Mesothelial cell of epicardium (in vitro differentiated cells): ENCODE measurements at regions not wholly inside any gene's neighbourhood (a gene's known extent, or its start where the extent isn't known, plus 50 kb on each side); places are given as distances from the start of the nearest gene placed in this dataset.

Source experiments
- DNase-seq, 2 experiments: peaks; one replicate each; pipeline ENCODE4 v3.0.0; 2021; ENCODE audit warnings: low spot score in 2 of 2; ENCODE audit not compliant: unreplicated experiment in 2 of 2
- H3K27ac Mint-ChIP-seq: 2 replicates; pipeline ENCODE4 v1.8.0; 2021; ENCODE audit warnings: mixed read lengths
- H3K27me3 Mint-ChIP-seq: 2 replicates; pipeline ENCODE4 v1.8.0; 2021; ENCODE audit warnings: low read depth, mixed read lengths
- H3K36me3 Mint-ChIP-seq: 2 replicates; pipeline ENCODE4 v1.8.0; 2021; ENCODE audit warnings: mixed read lengths
- H3K4me1 Mint-ChIP-seq: 2 replicates; pipeline ENCODE4 v1.8.0; 2021; ENCODE audit warnings: mixed read lengths
- H3K4me3 Mint-ChIP-seq: 2 replicates; pipeline ENCODE4 v1.8.0; 2021; ENCODE audit warnings: mild to moderate bottlenecking, moderate library complexity, mixed read lengths
- H3K9me3 Mint-ChIP-seq: 2 replicates; pipeline ENCODE4 v1.8.0; 2021; ENCODE audit warnings: mixed read lengths
- CTCF ChIP-seq: fragments of 200-600 bp; sonication (generic); IDR thresholded peaks from one replicate; pipeline ENCODE4 v1.5.0; 2021; ENCODE audit warnings: antibody characterized with exemption; ENCODE audit not compliant: unreplicated experiment

DNA sequence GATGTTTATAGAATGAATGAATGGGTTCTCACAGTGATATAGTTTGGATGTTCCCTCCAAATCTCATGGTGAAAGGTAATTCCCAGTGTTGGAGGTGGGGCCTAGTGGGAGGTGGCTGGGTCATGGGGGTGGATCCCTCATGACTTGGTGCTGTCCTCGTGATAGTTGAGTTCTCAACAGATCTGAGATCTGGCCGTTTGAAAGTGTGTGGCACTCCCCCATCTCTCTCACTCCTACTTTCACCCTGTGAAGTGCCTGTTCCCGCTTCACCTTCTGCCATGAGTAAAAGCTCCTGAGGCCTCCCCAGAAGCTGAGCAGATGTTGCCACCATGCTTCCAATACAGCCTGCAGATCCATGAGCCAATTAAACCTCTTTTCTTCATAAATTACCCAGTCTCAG is 170.8 kb upstream of the LINGO1 start:
- Mint-ChIP-seq H3K9me3 (peaks cover 6% of the 10 kb centered on the region), H3K4me3 (no peak overlapping the region), H3K4me1 (peaks cover 13% of the 10 kb centered on the region), H3K27me3 (no peaks in the 10 kb centered on the region), H3K36me3 (no peaks in the 10 kb centered on the region), H3K27ac (no peak overlapping the region)
- DNase-seq, result no peak
- no peak for TF ChIP-seq CTCF

- peaks cover 6% of the 10 kb centered on the region for H3K9me3 Mint-ChIP-seq
Measured at GRCh38 chr15:77800305-77800704, 167.6 kb upstream of the LINGO1 start.

DNA sequence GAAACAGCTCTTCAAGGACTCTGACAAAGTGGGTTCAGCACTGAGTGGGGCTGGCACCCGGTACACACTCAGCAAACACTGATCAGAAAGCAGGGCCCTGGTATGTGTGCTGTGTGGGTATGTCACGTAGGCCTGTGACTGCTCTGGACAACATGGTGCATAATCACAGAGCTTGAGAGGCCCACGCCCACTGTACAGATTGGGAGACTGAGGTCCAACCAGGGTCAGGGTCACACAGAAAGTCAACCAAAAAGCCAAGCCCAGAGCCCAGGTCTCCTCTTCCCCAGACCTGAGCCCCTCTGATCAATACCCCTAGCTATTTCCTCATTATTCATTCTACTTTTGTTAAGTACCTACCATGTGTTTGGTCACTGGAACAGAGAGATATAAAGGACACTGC is 166.1 kb upstream of the LINGO1 start:
- no peaks in the 10 kb centered on the region for H3K36me3 Mint-ChIP-seq
- no peak overlapping the region for H3K27ac Mint-ChIP-seq
- H3K27me3 Mint-ChIP-seq, result no peaks in the 10 kb centered on the region
- H3K4me1 Mint-ChIP-seq, result peaks cover 8% of the 10 kb centered on the region
- no peak overlapping the region for H3K4me3 Mint-ChIP-seq
- DNase-seq, result no peak
- TF ChIP-seq CTCF, result no peak
- H3K9me3 Mint-ChIP-seq, result peaks cover 6% of the 10 kb centered on the region

More at GRCh38 chr15:77800305-77800704, 167.6 kb upstream of the LINGO1 start:
- Mint-ChIP-seq H3K4me3 (no peak overlapping the region), H3K27ac (no peak overlapping the region), H3K4me1 (peaks cover 13% of the 10 kb centered on the region), H3K27me3 (no peaks in the 10 kb centered on the region), H3K36me3 (no peaks in the 10 kb centered on the region)
- TF ChIP-seq CTCF, result no peak
- DNase-seq, result no peak

GRCh38 chr15:77798151-77798835 is 165.6 kb upstream of the LINGO1 start:
- no peaks in the 10 kb centered on the region for H3K27me3 Mint-ChIP-seq
- no peaks in the 10 kb centered on the region for H3K36me3 Mint-ChIP-seq
- peaks cover 4% of the 10 kb centered on the region for H3K4me1 Mint-ChIP-seq
- no peak overlapping the region for H3K27ac Mint-ChIP-seq
- peaks cover 6% of the 10 kb centered on the region for H3K9me3 Mint-ChIP-seq
- no peak overlapping the region for H3K4me3 Mint-ChIP-seq
- no peak for DNase-seq
- TF ChIP-seq CTCF, result no peak

GRCh38 chr15:77797270-77797669 is 164.6 kb upstream of the LINGO1 start:
- H3K27me3 Mint-ChIP-seq, result no peaks in the 10 kb centered on the region
- H3K4me1 Mint-ChIP-seq, result peaks cover 4% of the 10 kb centered on the region
- H3K9me3 Mint-ChIP-seq, result peaks cover 6% of the 10 kb centered on the region
- no peaks in the 10 kb centered on the region for H3K36me3 Mint-ChIP-seq
- H3K27ac Mint-ChIP-seq, result no peak overlapping the region
- DNase-seq, result no peak
- H3K4me3 Mint-ChIP-seq, result no peak overlapping the region
- no peak for TF ChIP-seq CTCF
